ENCODE measurements at regions not wholly inside any gene's neighbourhood (a gene's known extent, or its start where the extent isn't known, plus 50 kb on each side); places are given as distances from the start of the nearest gene placed in this dataset.

- in situ Hi-C loops (cut with HindIII; ENCODE audit: low sequenced_read_pairs), result no loop called here
- H3K4me3 ChIP-seq (ENCODE audit: low read depth, low read length), result no peak overlapping the region
- no peak for DNase-seq (ENCODE audit: low read depth)
- no peak for TF ChIP-seq CTCF (IDR thresholded peaks at IDR 0.05; ENCODE audit: low read depth, low read length, missing control alignments)
Measured at GRCh38 chr4:17283832-17284231, 228.1 kb downstream of the QDPR start.

GRCh38 chr4:17283251-17283650 lies 228.6 kb downstream of the QDPR start:
- no peak overlapping the region for H3K4me3 ChIP-seq (ENCODE audit: low read depth, low read length)
- no peak for TF ChIP-seq CTCF (IDR thresholded peaks at IDR 0.05; ENCODE audit: low read depth, low read length, missing control alignments)
- in situ Hi-C loops (cut with HindIII; ENCODE audit: low sequenced_read_pairs), result no loop called here
- DNase-seq (ENCODE audit: low read depth), result no peak

GRCh38 chr4:17280261-17281018 lies 231.4 kb downstream of the QDPR start:
- in situ Hi-C loops (cut with HindIII; ENCODE audit: low sequenced_read_pairs), result no loop called here
- DNase-seq (ENCODE audit: low read depth), result no peak
- TF ChIP-seq CTCF (IDR thresholded peaks at IDR 0.05; ENCODE audit: low read depth, low read length, missing control alignments), result no peak

GRCh38 chr4:17276776-17277175 lies 235.1 kb downstream of the QDPR start:
- H3K4me3 ChIP-seq (ENCODE audit: low read depth, low read length), result no peak overlapping the region
- in situ Hi-C loops (cut with HindIII; ENCODE audit: low sequenced_read_pairs), result no loop called here
- TF ChIP-seq CTCF (IDR thresholded peaks at IDR 0.05; ENCODE audit: low read depth, low read length, missing control alignments), result no peak
- peak; percentile 8 for DNase-seq (ENCODE audit: low read depth)

More at GRCh38 chr4:17280261-17281018, 231.4 kb downstream of the QDPR start:
- H3K4me3 ChIP-seq (ENCODE audit: low read depth, low read length), result no peak overlapping the region

GRCh38 chr4:17275836-17276235 lies 236.1 kb downstream of the QDPR start:
- no peak for DNase-seq (ENCODE audit: low read depth)
- in situ Hi-C loops (cut with HindIII; ENCODE audit: low sequenced_read_pairs), result no loop called here
- no peak for TF ChIP-seq CTCF (IDR thresholded peaks at IDR 0.05; ENCODE audit: low read depth, low read length, missing control alignments)
- H3K4me3 ChIP-seq (ENCODE audit: low read depth, low read length), result no peak overlapping the region

GRCh38 chr4:17273047-17273446 lies 238.8 kb downstream of the QDPR start:
- no peak for DNase-seq (ENCODE audit: low read depth)
- in situ Hi-C loops (cut with HindIII; ENCODE audit: low sequenced_read_pairs), result no loop called here
- no peak overlapping the region for H3K4me3 ChIP-seq (ENCODE audit: low read depth, low read length)
- TF ChIP-seq CTCF (IDR thresholded peaks at IDR 0.05; ENCODE audit: low read depth, low read length, missing control alignments), result no peak

Data from astrocyte of the cerebellum (primary cell).